G401.6 (cell line): ENCODE measurements at regions not wholly inside any gene's neighbourhood (a gene's known extent, or its start where the extent isn't known, plus 50 kb on each side); places are given as distances from the start of the nearest gene placed in this dataset.
"Not testable (repeated sequence)": the region's sequence is repeated elsewhere in the genome, so short reads cannot be mapped to it uniquely, and the experiment has no call there.

ENCODE experiments used
- FAIRE-seq: peaks from 2 replicates; lab custom pipeline; 2012; peaks lifted over from hg19 to GRCh38; lab: Jason Lieb, UNC

- FAIRE-seq, result no peak
Measured at GRCh38 chr4:31370866-31371465, 650.8 kb downstream of the PCDH7 start.

DNA sequence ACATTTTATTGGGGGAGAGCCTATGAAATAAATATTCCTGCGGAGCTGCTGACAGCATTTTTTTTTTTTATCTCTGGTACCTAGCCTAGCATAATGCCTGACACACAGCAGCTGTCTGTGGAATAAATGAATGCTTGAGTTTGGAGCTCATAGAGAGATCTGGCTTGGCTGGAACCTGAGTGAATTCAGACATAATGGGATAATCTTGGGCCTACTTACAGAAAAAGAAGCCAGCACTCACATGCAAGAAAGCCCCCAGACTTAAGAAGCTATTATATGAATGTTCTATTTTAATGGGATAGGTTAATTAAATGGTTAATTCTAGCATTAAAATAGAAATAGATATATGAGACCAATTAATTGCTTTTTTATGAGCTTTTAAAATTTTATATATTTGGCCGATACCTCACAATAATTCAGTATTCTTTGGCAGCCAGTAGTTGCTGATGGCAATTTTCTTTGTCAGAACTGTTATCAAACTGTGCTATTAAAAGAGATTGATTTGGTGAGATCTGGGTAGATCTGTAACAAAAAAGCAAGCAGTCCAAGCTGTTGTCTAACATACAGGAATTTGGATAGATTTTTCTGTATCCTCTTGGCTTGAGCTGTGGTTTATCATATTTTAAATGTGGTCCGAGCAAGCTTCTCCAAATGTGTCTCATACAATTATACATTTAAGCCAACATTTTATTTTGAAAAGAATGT is 654.2 kb downstream of the PCDH7 start:
- no peak for FAIRE-seq

GRCh38 chr4:31375936-31376335 is 655.8 kb downstream of the PCDH7 start:
- FAIRE-seq, result no peak

DNA sequence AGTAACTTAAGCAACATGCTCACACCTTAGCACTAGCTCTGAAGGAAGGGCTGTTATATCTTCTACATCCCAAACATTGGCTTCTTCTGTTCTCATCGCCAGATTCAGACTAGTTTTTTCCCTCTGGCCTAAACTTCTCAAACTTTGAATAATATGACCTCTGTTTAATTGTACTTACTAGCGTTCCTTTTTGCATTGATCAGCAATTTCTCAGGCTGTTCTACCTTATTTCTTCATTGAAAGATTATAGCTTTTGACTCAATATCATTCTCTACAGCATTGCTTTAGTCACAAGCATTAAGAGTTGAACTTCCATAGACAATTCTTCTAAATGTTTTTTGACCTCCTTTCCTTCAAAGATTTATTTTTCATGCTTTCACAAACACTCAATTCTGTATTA is 659.2 kb downstream of the PCDH7 start:
- FAIRE-seq, result no peak

DNA sequence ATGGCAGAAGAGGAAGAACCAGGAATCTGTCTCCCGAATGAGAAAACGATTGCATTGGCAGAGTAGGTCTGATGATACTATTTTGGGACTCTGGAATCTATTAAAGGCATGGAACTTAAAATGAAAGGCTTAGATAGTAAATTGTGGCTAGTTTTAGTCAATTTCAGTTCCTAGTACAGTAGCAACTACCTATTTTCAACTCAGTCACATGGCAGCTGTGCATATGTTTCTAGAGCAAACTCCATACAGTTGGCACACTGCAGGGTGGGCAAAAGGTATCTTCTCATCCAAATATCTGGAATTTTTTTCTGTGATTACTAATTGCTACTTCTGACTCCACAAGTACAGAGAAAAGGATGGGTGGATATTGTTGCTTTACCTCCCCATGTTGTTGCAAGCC is 663.6 kb downstream of the PCDH7 start:
- no peak for FAIRE-seq

DNA sequence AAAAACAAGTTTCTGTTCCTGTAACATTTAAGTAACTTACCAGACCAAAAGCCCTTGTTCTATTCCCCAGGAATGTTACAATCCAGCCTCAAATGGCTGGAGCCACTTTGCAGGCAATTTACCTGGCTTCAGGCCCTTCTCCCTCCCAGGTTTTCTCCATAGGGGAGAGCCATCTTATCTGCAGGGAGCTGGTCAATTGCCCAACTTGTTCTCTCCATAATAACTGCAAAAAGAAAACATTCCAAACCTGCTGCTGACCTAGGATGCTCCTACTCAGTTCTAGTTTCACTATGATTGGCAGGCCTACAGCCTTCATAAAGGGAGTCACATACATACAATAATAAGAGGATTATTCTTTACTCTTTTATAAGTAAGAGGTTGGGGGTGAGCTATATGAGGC is 670.7 kb downstream of the PCDH7 start:
- no peak for FAIRE-seq

GRCh38 chr4:31391976-31392375 is 671.8 kb downstream of the PCDH7 start:
- FAIRE-seq, result no peak

DNA sequence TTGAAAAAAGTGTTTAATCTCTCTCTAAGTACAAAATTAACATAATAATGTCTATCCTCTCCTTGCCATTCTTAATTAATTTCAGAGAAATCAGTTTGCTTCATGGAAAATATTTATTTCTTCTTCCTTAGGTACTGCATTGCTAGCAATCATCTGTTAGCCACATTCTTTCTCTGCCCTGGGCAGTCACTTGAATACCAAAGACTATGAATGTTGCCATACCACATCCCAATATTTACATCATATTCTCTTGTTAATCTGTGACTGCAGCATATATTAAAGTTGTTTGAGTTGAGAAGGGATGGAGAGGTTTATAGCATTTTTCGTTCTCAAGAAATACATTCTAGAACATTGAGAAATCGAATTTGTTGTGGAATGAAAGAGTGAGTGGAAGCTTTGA is 672.8 kb downstream of the PCDH7 start:
- no peak for FAIRE-seq

DNA sequence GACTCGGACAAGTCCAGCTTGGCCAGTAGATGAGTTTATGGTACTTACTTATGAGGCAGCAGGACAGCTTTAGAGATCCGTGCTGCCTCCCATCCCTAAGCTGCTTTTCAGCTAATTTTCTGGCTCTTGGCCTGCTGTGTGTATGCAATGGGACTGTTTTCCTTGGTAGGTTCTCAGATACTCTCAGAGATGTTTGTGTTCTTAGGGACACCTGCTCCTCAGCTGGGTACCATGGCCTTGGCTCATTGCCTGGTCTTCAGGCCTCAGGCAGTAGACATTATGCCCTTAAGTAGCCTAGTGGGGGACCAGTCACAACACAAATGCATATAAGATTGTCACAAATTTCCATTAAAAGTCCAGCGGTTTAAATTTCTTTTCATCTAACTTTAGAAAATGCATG is 688.0 kb downstream of the PCDH7 start:
- FAIRE-seq, result no peak

DNA sequence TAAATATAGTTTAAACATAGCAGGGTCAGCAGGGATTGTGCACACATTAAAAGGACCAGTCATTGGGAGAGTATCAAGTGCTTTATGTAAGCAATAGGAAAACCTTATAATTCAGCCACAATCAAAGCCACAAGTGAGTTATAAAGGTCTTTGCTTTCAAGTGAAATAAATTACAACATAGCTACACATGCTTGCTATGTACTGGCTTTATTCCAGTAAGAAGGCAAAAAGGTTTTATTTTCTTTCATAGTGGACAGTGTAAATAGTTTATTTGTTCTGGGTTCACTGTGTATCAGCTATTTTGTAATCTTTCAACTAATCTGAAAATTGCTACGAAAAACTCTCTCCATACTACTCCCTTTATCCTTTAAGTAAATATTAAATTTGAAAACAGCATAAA is 691.4 kb downstream of the PCDH7 start:
- FAIRE-seq, result no peak

- no peak for FAIRE-seq
Measured at GRCh38 chr4:31415629-31416028, 695.5 kb downstream of the PCDH7 start.

- FAIRE-seq, result no peak
Measured at GRCh38 chr4:31416498-31416897, 696.3 kb downstream of the PCDH7 start.

DNA sequence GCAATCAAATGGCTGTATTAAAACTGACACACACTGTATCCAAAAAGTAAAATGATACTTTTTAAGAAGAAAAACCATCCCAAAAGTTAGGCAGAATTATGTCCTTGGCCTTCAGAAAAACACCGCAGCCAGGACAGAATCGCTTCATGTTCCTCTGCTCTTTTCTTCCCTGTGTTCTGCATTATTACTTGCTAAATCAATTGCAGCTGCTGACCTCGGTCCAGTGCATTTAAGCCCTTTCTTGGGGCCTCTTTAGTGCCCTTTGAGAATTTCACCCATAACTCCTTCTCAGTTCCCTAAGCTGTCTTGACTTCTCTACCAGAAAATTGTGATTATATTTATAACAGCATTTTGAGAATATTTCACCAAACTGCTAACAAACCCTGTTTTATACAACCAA is 696.9 kb downstream of the PCDH7 start:
- FAIRE-seq, result no peak

DNA sequence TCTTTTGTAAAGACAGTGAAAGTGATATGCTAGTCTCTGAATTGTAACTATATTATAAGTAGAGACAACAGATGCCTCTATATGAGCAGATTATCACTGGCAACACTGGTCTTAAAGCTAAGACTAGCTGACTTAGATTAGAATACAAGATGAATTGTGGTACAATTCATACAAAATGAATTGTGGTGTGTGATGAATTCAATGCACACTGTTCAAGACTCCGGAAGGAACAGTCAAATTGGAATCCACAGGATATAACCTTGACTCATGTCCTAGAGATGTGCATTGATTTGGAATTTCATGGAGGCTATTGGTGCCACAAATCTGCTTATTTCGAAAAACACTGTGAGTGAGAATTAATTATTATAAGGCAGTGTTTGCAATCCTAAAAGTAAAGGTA is 701.8 kb downstream of the PCDH7 start:
- no peak for FAIRE-seq

GRCh38 chr4:31427691-31428090 is 707.5 kb downstream of the PCDH7 start:
- no peak for FAIRE-seq

- no peak for FAIRE-seq
Measured at GRCh38 chr4:31442236-31442635, 722.1 kb downstream of the PCDH7 start.

- FAIRE-seq, result no peak
Measured at GRCh38 chr4:31445526-31445925, 725.4 kb downstream of the PCDH7 start.

- no peak for FAIRE-seq
Measured at GRCh38 chr4:31455612-31456011, 735.4 kb downstream of the PCDH7 start.

GRCh38 chr4:31458813-31459212 is 738.6 kb downstream of the PCDH7 start:
- no peak for FAIRE-seq

GRCh38 chr4:31461421-31461820 is 741.3 kb downstream of the PCDH7 start:
- FAIRE-seq, result no peak

DNA sequence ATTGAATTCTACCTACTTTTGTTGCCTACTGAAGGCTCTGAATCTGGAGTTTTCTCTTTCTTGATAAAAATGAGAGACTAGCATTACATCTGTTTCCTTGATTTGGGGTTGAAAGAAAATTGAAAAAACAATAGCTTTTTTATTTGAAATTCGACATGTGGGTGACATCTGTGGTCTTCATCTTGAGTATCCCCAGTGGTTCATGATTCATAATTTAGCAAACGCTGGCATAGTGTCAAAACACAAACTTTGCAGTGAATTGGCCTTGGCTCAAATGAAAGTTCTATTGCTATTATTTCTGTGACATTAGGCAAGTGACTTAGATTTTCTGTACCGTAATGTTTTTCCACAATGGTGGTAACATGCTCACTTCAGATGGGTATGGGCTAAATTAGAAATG is 747.6 kb downstream of the PCDH7 start:
- FAIRE-seq, result no peak

GRCh38 chr4:31474221-31474620 is 754.1 kb downstream of the PCDH7 start:
- FAIRE-seq, result no peak

DNA sequence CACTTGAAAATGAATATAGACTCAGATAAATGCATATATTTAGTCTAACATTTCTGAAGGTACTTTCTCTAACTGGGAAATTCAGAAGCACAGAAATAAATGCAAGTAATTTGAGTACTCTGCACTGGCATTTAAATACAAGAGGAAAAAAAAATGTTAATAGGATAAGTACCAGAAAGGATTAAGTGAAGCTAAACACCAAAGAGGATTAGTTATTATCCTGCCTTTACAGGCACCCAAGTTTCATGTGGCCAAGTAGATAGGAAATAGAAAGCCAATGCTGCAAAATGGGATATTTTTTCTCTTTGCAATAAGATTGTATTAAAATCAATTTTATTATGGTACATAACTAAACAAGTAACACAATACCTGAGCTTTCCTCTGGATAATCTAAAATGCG is 762.5 kb downstream of the PCDH7 start:
- no peak for FAIRE-seq

DNA sequence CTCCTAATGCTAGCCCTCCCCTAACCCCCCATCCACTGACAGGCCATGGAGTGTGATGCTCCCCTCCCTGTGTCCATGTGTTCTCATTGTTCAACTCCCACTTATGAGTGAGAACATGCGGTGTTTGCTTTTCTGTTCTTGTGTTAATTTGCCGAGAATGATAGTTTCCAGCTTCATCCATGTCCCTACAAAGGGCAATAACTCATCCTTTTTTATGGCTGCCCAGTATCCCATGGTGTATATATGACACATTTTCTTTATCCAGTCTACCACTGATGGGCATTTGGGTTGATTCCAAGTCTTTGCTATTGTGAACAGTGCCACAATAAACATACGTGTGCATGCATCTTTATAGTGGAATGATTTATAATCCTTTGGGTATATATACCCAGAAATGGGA is 779.0 kb downstream of the PCDH7 start:
- not testable (repeated sequence) for FAIRE-seq
